Fibroblast of the aortic adventitia (primary cell): ENCODE measurements at regions not wholly inside any gene's neighbourhood (a gene's known extent, or its start where the extent isn't known, plus 50 kb on each side); places are given as distances from the start of the nearest gene placed in this dataset.

Source experiments
- DNase-seq: peaks from one replicate; pipeline ENCODE4 v3.0.0-alpha.2; 2010; ENCODE audit warnings: low read depth
- H3K4me3 ChIP-seq: 2 replicates; pipeline ENCODE4 v1.5.1; 2011; ENCODE audit warnings: low read depth, mild to moderate bottlenecking, control low read depth, low read length, moderate library complexity
- TF ChIP-seq, protein P1 (sequence below): IDR thresholded peaks from 2 replicates; pipeline ENCODE4 v1.5.1; 2011; ENCODE audit warnings: mild to moderate bottlenecking, low read length, control low read depth, inconsistent platforms; ENCODE audit not compliant: insufficient read depth

DNA sequence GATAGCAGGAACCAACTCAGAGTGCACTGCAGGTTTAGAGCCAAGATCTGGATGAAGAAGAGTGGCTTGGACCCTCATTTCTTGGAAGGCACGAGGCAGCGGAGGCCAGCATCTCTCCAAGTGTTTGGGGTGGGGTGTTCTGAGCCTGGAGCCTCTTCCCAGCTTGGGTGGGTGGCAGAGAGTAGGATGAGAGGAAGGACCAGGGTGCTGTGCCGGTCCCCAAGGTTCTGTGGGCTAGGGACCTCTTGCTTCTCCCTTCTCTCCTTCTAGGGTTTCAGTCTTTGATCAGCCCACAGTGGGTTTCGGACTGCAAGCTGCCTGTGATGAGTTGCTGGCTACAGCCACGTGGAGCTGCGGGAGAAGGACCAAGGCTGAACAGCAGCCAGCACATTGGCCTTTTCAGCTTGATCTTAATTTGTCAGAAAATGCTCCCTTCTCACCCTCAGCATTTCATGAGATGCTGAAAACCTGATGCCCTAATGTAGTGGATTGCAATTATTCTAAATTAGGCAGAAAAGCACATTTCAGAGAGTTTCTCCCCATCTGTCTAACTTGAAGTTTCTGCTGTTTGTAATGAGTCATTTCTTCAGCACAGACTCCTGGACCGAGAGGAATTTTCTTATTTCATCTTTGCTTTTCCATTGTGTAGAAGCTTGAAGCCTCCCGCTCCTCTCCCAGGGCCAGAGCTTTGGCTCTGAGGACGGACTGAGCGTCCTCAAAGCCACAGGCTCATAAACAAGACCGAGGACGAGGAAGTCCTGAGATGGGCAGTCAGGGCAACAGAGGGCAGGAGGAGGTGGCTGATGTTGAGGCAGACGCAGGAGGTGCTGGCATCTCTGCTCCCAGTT lies 99.1 kb upstream of the HDAC4 start:
- DNase-seq, result peak; percentile 54
- no peak overlapping the region for H3K4me3 ChIP-seq
- TF ChIP-seq, protein P1, sequence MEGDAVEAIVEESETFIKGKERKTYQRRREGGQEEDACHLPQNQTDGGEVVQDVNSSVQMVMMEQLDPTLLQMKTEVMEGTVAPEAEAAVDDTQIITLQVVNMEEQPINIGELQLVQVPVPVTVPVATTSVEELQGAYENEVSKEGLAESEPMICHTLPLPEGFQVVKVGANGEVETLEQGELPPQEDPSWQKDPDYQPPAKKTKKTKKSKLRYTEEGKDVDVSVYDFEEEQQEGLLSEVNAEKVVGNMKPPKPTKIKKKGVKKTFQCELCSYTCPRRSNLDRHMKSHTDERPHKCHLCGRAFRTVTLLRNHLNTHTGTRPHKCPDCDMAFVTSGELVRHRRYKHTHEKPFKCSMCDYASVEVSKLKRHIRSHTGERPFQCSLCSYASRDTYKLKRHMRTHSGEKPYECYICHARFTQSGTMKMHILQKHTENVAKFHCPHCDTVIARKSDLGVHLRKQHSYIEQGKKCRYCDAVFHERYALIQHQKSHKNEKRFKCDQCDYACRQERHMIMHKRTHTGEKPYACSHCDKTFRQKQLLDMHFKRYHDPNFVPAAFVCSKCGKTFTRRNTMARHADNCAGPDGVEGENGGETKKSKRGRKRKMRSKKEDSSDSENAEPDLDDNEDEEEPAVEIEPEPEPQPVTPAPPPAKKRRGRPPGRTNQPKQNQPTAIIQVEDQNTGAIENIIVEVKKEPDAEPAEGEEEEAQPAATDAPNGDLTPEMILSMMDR, result no peak

DNA sequence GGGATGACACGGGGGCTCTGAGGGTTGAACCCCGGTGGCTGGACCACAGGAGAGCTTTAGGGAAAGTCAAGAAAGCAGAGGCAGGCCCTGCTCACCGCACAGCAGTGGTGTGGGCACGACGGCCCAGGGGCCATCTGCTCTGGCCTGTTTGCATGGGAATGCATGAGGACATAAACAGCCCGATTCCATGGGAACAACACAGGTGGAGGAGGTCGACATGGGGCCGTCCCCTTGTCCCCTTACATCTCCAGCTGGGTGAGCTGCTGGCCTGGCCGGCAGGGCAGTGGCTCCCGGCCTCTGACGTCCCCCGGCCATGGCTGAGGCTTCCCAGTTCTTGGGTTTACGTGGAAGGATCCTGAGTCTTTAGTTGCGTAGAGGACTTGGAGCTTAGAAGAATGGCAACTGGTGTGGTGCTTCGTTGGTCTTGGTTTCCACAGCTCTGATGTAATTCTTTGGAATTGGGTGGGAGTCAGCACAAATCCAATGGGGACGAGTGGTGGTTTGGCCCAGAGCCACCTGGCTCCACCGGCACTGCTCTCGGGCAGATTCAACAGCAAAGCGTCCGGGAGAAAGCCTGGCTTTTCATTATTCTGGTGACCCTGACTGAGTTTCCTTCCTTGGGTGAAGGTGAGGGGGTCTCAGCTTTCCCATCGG lies 98.3 kb upstream of the HDAC4 start:
- no peak overlapping the region for H3K4me3 ChIP-seq
- DNase-seq, result peak; percentile 85
- TF ChIP-seq, protein P1, result no peak

DNA sequence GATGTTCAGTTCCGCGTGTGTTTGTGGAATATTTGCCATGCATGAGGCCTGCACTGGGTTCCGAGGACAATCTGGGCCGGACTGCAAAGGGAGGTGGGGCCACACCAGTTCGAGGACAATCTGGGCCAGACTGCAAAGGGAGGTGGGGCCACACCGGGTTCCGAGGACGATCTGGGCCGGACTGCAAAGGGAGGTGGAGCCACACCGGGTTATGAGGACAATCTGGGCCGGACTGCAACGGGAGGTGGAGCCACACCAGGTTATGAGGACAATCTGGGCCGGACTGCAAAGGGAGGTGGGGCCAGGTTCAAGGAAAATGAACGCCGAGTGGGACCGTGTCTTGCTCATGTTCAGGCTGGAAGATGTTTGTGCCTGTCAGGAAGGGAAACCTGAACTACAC lies 97.8 kb upstream of the HDAC4 start:
- TF ChIP-seq, protein P1, result no peak
- H3K4me3 ChIP-seq, result no peak overlapping the region
- DNase-seq, result no peak

DNA sequence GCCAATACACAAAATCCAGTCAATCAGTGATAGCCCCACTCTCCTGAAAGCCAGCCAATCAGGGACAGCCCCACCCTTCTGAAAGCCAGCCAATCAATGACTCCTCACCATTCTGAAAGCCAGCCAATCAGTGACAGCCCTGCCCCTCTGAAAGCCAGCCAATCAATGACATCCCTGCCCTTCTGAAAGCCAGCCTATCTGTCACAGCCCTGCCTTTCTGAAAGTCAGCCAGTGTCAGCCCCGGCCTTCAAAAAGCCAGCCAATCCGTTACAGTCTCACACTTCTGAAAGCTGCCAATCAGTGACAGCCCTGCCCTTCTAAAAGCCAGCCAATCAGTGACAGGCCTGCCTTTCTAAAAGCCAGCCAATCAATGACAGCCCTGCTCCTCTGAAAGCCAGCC lies 95.9 kb upstream of the HDAC4 start:
- TF ChIP-seq, protein P1, result no peak
- no peak for DNase-seq

DNA sequence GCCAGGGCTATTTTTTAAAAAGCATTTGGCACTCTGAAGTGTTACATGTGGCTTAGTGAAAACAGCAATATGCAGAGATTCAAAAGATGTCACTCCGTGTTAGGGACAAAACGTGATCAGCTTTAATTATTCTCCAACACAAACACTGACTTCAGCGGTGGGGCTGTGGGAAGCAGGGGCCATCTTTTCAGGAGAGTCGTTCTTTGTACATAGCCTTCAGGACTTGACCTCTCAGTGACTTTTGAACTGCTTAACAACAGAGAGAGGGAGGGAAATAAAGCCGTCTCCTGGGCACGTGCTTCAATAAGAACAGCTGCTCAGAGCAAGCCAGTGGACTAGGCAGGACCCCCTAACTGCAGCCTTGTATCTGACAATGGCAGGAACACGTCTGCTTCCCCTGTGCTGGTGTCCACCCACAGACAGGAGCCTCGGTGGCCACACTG lies 95.0 kb upstream of the HDAC4 start:
- TF ChIP-seq, protein P1, result no peak
- no peak for DNase-seq
- no peak overlapping the region for H3K4me3 ChIP-seq

More for the DNA sequence above, 95.9 kb upstream of the HDAC4 start:
- no peak overlapping the region for H3K4me3 ChIP-seq

DNA sequence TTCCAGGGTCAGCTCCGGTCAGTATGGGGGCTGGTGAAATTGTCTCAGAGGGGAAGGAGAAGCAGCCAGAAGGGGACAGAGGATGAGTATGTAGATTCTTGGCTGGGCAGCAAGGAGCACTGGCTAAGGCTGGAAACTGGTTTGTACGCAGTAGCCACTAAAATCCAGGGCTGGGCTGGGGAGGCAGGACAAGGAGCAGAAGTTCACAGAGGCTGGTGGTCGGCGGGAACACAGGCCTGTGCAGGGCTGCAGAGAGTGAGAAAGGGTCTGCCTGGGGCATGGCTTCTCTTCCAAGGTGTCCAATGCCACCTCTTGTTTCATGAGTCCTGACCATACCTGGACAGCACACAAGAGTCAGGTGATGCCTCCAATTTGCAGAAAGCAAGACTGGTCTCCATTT lies 94.4 kb upstream of the HDAC4 start:
- H3K4me3 ChIP-seq, result no peak overlapping the region
- no peak for DNase-seq
- TF ChIP-seq, protein P1, result no peak
